ENCODE measurements at regions not wholly inside any gene's neighbourhood (a gene's known extent, or its start where the extent isn't known, plus 50 kb on each side); places are given as distances from the start of the nearest gene placed in this dataset.

- no peak for TF ChIP-seq USF2 (IDR thresholded peaks at IDR 0.05; ENCODE audit: borderline replicate concordance, low read depth, low read length)
- no peak for TF ChIP-seq CTCF (IDR thresholded peaks at IDR 0.05)
- TF ChIP-seq GABPA (IDR thresholded peaks at IDR 0.05; ENCODE audit: low read depth): no peak
- TF ChIP-seq RCOR1 (IDR thresholded peaks at IDR 0.05; ENCODE audit: low read length): no peak
- no peak for TF ChIP-seq FOXM1 (IDR thresholded peaks at IDR 0.05; ENCODE audit: low read depth)
- no peak for TF ChIP-seq RAD21 (IDR thresholded peaks at IDR 0.05; ENCODE audit: low read length)
- TF ChIP-seq NRF1 (IDR thresholded peaks at IDR 0.05; ENCODE audit: low read depth, low read length): no peak
- no peak for TF ChIP-seq TCF12 (IDR thresholded peaks at IDR 0.05)
- no peak for TF ChIP-seq USF1 (IDR thresholded peaks at IDR 0.05; ENCODE audit: borderline replicate concordance, low read depth)
- no peak for TF ChIP-seq REST (IDR thresholded peaks at IDR 0.05; ENCODE audit: low read depth, low read length)
- no peak for TF ChIP-seq MEF2A (IDR thresholded peaks at IDR 0.05; ENCODE audit: borderline replicate concordance, low read depth)
- TF ChIP-seq MAX (IDR thresholded peaks at IDR 0.05; ENCODE audit: low read depth): no peak
Observed at GRCh38 chr5:96247097-96247701, 185.8 kb downstream of the PCSK1 start.

Data from SK-N-SH (cell line).